Mucosa of rectum (tissue), 2 donors: ENCODE measurements at regions not wholly inside any gene's neighbourhood (a gene's known extent, or its start where the extent isn't known, plus 50 kb on each side); places are given as distances from the start of the nearest gene placed in this dataset.
A peak's percentile ranks its signal among the peaks of the same experiment; 100 is the strongest.
"Not testable (repeated sequence)": the region's sequence is repeated elsewhere in the genome, so short reads cannot be mapped to it uniquely, and the experiment has no call there.

Experiments
- H3K27ac ChIP-seq, 2 donors: one replicate each; pipeline ENCODE4 v1.7.0; 2013; ENCODE audit warnings: inconsistent platforms in 2 of 2, low read depth in 2 of 2, low read length in 2 of 2
- H3K27me3 ChIP-seq, 2 donors: one replicate each; pipeline ENCODE4 v1.7.0; 2013; ENCODE audit warnings: low read length in 2 of 2; ENCODE audit not compliant: control insufficient read depth in 2 of 2, insufficient read depth in 2 of 2
- H3K36me3 ChIP-seq, 2 donors: one replicate each; pipeline ENCODE4 v1.7.0; 2013; ENCODE audit warnings: low read length in 2 of 2; ENCODE audit not compliant: control insufficient read depth in 2 of 2, insufficient read depth in 2 of 2
- H3K4me1 ChIP-seq, 2 donors: one replicate each; pipeline ENCODE4 v1.7.0; 2013; ENCODE audit warnings: low read length in 2 of 2, mild to moderate bottlenecking in 1 of 2; ENCODE audit not compliant: control insufficient read depth in 2 of 2, insufficient read depth in 2 of 2
- H3K4me3 ChIP-seq, 2 donors: one replicate each; pipeline ENCODE4 v1.7.0; 2013; ENCODE audit warnings: low read length in 2 of 2
- H3K9ac ChIP-seq, 2 donors: one replicate each; pipeline ENCODE4 v1.7.0; 2013; ENCODE audit warnings: low read length in 2 of 2, low read depth in 1 of 2, mild to moderate bottlenecking in 1 of 2
- H3K9me3 ChIP-seq, 2 donors: one replicate each; pipeline ENCODE4 v1.7.0; 2013; ENCODE audit warnings: low read length in 2 of 2; ENCODE audit not compliant: control insufficient read depth in 2 of 2
- donor health status: healthy.
- donor health status: Normal muscosa, but diverticular disease.

- peak overlapping the region; percentile 41 to 59 for H3K27ac ChIP-seq
- H3K36me3 ChIP-seq = no peaks in the 10 kb centered on the region
- H3K4me3 ChIP-seq = no peak overlapping the region
- H3K27me3 ChIP-seq = no peaks in the 10 kb centered on the region
- no peak overlapping the region for H3K9ac ChIP-seq
- H3K4me1 ChIP-seq = no peaks in the 10 kb centered on the region
- no peaks in the 10 kb centered on the region for H3K9me3 ChIP-seq
These were observed 110.8 kb downstream of the PSMG1 start for GRCh38 chr21:39072468-39072867.

DNA sequence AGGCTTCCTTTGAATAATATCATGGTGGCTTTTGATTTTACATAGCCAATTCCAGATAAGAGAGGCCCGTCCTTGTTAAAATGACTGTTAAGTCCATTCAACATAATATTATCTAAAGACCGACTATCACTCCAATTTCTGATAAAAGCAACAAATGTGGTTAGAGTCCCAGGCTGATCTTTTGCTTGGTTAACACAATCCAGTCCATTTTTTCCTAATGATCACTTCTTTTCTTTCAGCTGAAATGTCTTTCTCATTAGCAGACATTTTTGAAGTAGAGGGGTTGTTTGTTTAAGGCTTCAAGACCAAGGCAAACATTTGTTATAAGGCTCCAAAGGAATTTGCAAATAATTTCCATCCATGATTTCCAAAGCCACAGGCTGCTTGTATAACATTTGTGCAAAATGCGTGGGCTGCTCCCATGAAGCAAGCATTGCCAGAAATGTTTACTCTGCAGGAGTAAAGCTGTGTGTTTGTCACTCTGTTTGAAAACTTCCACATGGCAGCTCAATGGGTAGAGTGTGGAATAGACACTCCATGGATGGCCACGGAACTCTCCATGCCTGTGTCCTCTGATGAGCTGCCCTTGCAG, 111.5 kb downstream of the PSMG1 start:
- Histone ChIP-seq H3K4me1 (no peaks in the 10 kb centered on the region), H3K9me3 (no peaks in the 10 kb centered on the region), H3K27me3 (no peaks in the 10 kb centered on the region), H3K36me3 (no peaks in the 10 kb centered on the region), H3K27ac (peak overlapping the region; percentile 41 to 59), H3K4me3 (no peak overlapping the region), H3K9ac (no peak overlapping the region)

GRCh38 chr21:39069856-39070255, 113.4 kb downstream of the PSMG1 start:
- not testable (repeated sequence) for H3K27me3 ChIP-seq, H3K27ac ChIP-seq, H3K4me3 ChIP-seq, H3K4me1 ChIP-seq, H3K36me3 ChIP-seq, H3K9ac ChIP-seq, H3K9me3 ChIP-seq

DNA sequence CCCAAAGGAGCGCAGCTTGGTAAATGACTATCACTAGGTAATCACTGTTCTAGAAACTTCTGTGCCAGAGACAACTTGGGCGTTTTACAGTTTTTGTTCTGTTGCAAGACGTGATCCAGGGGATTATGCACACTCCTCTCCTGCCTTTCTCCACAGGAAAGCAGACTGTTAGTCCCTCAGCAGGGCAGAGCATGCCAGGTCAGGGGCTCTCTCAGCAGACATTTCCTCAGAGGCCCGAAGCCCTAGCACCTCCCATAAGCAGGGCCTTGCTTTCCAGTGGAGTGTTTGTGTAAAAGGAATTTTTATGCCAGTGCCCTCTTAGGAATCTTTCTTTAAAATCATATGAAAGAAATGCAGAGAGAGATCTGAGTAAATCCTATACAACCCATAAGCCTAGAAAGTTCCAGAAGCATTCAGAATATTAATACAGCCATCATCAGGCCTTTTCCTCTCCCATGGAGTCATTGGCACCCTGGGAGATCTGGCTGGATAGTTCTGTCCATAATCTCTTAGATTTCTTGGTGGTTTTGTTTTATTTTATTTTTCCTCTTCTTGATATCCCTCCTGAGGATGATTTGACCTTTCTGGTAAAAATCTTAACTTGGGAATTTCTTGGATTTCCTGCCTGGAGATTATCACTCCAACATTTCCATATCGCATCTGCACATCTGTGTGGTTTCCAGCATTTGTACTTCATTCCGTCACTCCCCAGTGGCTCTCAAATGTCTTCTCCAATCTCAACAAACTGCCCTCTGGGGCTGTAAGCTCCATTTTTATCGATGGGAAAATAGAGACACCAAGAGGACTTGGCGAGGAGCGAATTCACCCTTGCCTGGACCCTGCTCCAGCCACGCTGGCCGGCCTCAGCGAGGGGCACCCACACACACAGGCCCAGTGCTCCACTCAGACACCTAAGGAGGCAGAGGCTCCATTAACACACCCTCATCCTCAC, 116.1 kb downstream of the PSMG1 start:
- Histone ChIP-seq H3K9me3 (no peaks in the 10 kb centered on the region), H3K27ac (peak overlapping the region in 1 of 2 donors; percentile 44), H3K9ac (no peak overlapping the region), H3K36me3 (no peaks in the 10 kb centered on the region), H3K4me1 (no peaks in the 10 kb centered on the region), H3K4me3 (no peak overlapping the region), H3K27me3 (no peaks in the 10 kb centered on the region)

GRCh38 chr21:39065917-39066316, 117.3 kb downstream of the PSMG1 start:
- H3K27me3 ChIP-seq = no peaks in the 10 kb centered on the region
- no peaks in the 10 kb centered on the region for H3K9me3 ChIP-seq
- H3K36me3 ChIP-seq = no peaks in the 10 kb centered on the region
- H3K4me1 ChIP-seq = no peaks in the 10 kb centered on the region
- H3K4me3 ChIP-seq = no peak overlapping the region
- H3K9ac ChIP-seq = no peak overlapping the region
- H3K27ac ChIP-seq = no peak overlapping the region

DNA sequence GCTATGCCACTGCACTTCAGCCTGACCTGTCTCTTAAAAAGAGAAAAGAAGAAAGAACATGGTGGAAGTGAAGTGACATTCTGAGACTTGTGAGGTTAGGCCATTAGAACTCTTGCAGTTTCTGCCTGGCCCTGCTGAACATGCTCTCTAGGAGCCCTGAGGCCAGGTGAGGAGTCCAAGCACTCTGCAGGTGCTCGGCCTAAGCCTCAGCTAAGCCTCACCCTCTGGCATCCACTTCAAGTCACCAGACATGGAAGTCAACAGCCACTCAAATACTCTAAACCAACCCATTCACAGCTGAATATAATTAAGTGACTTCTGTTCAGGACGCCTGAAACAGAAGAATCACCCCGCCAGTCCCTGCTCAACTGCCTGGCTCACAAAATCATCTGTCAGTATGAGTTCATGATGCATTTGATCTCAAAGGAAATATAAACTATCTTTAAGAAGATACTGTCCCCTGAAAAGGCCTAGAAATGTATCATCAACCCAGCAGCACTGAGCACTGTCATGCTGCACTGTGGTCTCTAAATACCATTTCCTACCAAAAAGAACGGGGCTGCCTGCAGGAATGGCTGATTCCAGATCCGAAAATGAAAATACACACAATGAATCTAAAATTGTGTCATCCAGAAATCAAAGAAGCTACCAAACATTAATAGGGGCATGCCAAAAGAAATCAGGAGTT, 118.8 kb downstream of the PSMG1 start:
- H3K9me3 ChIP-seq = no peaks in the 10 kb centered on the region
- no peaks in the 10 kb centered on the region for H3K4me1 ChIP-seq
- no peak overlapping the region for H3K27ac ChIP-seq
- no peak overlapping the region for H3K9ac ChIP-seq
- no peaks in the 10 kb centered on the region for H3K27me3 ChIP-seq
- no peaks in the 10 kb centered on the region for H3K36me3 ChIP-seq
- no peak overlapping the region for H3K4me3 ChIP-seq

DNA sequence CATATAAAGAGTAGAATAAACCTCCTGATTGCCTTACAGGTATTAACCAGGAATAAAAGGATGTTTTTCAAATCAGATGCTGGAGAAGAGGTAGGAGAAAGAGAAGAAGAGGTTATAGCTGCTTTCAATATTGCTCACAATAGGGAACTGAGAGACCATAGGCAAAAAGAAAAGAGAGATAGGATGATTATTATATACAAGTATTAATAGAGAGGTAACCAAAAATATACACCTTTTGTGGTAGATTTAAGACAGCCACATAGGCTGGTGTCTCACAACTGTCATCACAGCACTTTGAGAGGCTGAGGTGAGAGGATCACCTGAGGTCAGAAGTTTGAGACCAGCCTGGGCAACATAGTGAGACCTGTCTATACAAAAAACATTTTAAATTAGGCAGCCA, 119.7 kb downstream of the PSMG1 start:
- Histone ChIP-seq H3K9ac (no peak overlapping the region), H3K27me3 (no peaks in the 10 kb centered on the region), H3K4me1 (no peaks in the 10 kb centered on the region), H3K27ac (no peak overlapping the region), H3K9me3 (no peaks in the 10 kb centered on the region), H3K4me3 (no peak overlapping the region), H3K36me3 (no peaks in the 10 kb centered on the region)

DNA sequence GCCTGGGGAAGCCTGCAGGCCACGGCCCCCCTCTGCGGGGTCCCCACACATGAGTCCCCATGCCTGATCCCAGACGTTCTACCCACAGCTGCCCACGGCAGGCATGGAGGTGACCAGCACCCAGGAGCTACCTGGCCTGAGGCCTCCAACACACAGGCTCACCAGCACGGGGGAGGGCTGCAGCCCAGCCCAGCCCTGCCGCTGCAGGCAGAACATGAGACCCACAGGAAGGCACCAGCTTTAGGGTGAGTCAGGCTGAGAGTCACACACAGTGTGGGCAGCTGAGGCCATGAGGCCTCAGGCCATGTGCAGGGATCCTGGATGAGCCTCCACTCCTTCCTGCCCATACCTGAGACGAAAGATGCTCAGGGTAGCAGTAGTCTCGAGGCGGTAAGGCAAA, 121.1 kb downstream of the PSMG1 start:
- Histone ChIP-seq H3K27ac (no peak overlapping the region), H3K9me3 (no peaks in the 10 kb centered on the region), H3K4me1 (no peaks in the 10 kb centered on the region), H3K4me3 (no peak overlapping the region), H3K27me3 (no peaks in the 10 kb centered on the region), H3K36me3 (no peaks in the 10 kb centered on the region), H3K9ac (no peak overlapping the region)

- Histone ChIP-seq H3K27me3 (no peaks in the 10 kb centered on the region), H3K4me3 (no peak overlapping the region), H3K9ac (no peak overlapping the region), H3K9me3 (no peaks in the 10 kb centered on the region), H3K4me1 (no peaks in the 10 kb centered on the region), H3K27ac (no peak overlapping the region), H3K36me3 (no peaks in the 10 kb centered on the region)
These were observed 121.5 kb downstream of the PSMG1 start for GRCh38 chr21:39061766-39062165.

DNA sequence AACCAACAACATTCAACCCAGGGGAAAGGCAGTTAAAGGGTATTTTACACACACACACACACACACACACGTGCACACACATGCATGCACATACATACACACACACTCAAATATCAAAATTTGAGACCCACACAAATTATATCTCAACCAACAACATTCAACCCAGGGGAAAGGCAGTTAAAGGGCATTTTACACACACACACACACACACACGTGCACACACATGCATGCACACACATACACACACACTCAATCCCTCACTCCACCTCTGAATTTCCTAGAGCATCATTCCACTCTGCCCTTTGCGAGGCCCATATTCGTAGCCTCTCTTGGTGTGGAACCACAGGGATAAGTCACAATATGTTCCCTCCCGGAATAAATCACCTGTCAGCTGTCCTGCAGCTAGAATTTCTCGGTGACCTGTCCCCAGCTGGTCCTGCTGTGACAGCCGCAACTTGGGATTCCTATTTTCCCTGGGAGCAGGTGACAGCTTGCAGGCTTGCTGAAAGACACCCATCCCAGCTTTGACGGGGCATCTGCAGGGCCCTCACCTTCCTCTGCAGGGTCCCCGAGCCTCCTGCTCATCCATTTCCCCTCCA, 122.7 kb downstream of the PSMG1 start:
- no peak overlapping the region for H3K9ac ChIP-seq
- no peaks in the 10 kb centered on the region for H3K9me3 ChIP-seq
- H3K4me3 ChIP-seq = no peak overlapping the region
- no peaks in the 10 kb centered on the region for H3K27me3 ChIP-seq
- no peaks in the 10 kb centered on the region for H3K4me1 ChIP-seq
- H3K36me3 ChIP-seq = no peaks in the 10 kb centered on the region
- H3K27ac ChIP-seq = no peak overlapping the region
